Lower leg skin (tissue), 4 donors: ENCODE measurements at regions not wholly inside any gene's neighbourhood (a gene's known extent, or its start where the extent isn't known, plus 50 kb on each side); places are given as distances from the start of the nearest gene placed in this dataset.

Experiments
- DNase-seq, 2 donors: peaks; one replicate each; pipeline ENCODE4 v3.0.0-alpha.2; 2019; ENCODE audit warnings: low spot score in 2 of 2
- H3K4me3 ChIP-seq: fragments of 200-600 bp; sonication (generic); 2 replicates; pipeline ENCODE4 v1.5.1; 2017; ENCODE audit warnings: mild to moderate bottlenecking, low read depth; ENCODE audit not compliant: poor library complexity, severe bottlenecking
- CTCF ChIP-seq, 3 donors: fragments of 450-650 bp; IDR thresholded peaks; one replicate each; pipeline ENCODE4 v1.5.1; 2016; ENCODE audit warnings: antibody characterized with exemption in 3 of 3, mild to moderate bottlenecking in 3 of 3, moderate library complexity in 2 of 3
- POLR2A ChIP-seq, 2 donors: fragments of 450-650 bp; IDR thresholded peaks; one replicate each; pipeline ENCODE4 v1.6.1; 2016 to 2017; ENCODE audit warnings: antibody characterized with exemption in 2 of 2, mild to moderate bottlenecking in 1 of 2, moderate library complexity in 1 of 2
- WGBS, 2 donors: methylation state at CpG; one replicate each; pipeline ENCODE4 v1.1.5; 2018; 5-methylcytosine and 5-hydroxymethylcytosine counted together
- intact Hi-C: fragments of 100-400 bp; cut with DNase I; formaldehyde crosslinking; loops from one replicate; pipeline ENCODE4 v1.15.0; 2023; ENCODE audit warnings: low total_unique reads

GRCh38 chr13:33913829-33914228 is 95.9 kb downstream of the RFC3 start:
- no peak overlapping the region for H3K4me3 ChIP-seq
- intact Hi-C loops = no loop called here
- no peak for DNase-seq
- TF ChIP-seq CTCF (IDR thresholded peaks at IDR 0.05) = no peak
- TF ChIP-seq POLR2A (IDR thresholded peaks at IDR 0.05) = no peak
- WGBS, 2 donors = 83 to 89% methylated on average over 3 of the region's 3 CpGs

- DNase-seq = no peak
- no peak overlapping the region for H3K4me3 ChIP-seq
- TF ChIP-seq POLR2A (IDR thresholded peaks at IDR 0.05) (no peak), CTCF (IDR thresholded peaks at IDR 0.05) (no peak)
- WGBS, 2 donors = 81 to 96% methylated on average over 4 of the region's 4 CpGs
- intact Hi-C loops = no loop called here
Measured at GRCh38 chr13:33917190-33917589, 99.2 kb downstream of the RFC3 start.

- 38 to 41% methylated on average over 7 of the region's 7 CpGs for WGBS, 2 donors
- intact Hi-C loops = no loop called here
- no peak overlapping the region for H3K4me3 ChIP-seq
- TF ChIP-seq CTCF (IDR thresholded peaks at IDR 0.05) = no peak
- no peak for TF ChIP-seq POLR2A (IDR thresholded peaks at IDR 0.05)
- DNase-seq = no peak
Measured at GRCh38 chr13:33918199-33918932, 100.4 kb downstream of the RFC3 start.

GRCh38 chr13:33919120-33919519 is 101.2 kb downstream of the RFC3 start:
- intact Hi-C loops = no loop called here
- TF ChIP-seq POLR2A (IDR thresholded peaks at IDR 0.05) (no peak), CTCF (IDR thresholded peaks at IDR 0.05) (no peak)
- WGBS, 2 donors = 84% methylated on average over 3 of the region's 3 CpGs

GRCh38 chr13:33925563-33925962 is 107.6 kb downstream of the RFC3 start:
- 87 to 100% methylated on average over 1 of the region's 1 CpG for WGBS, 2 donors
- no peak for DNase-seq
- no peak for TF ChIP-seq CTCF (IDR thresholded peaks at IDR 0.05)
- no peak for TF ChIP-seq POLR2A (IDR thresholded peaks at IDR 0.05)
- intact Hi-C loops = loop anchor here (10.0 kb wide), 1 partner anchor 1239 kb away; no protein-coding TSS in a partner anchor
- H3K4me3 ChIP-seq = no peak overlapping the region

More at GRCh38 chr13:33919120-33919519, 101.2 kb downstream of the RFC3 start:
- DNase-seq = no peak
- no peak overlapping the region for H3K4me3 ChIP-seq

GRCh38 chr13:33927315-33927714 is 109.4 kb downstream of the RFC3 start:
- 13 to 35% methylated on average over 1 of the region's 1 CpG for WGBS, 2 donors
- H3K4me3 ChIP-seq = no peak overlapping the region
- intact Hi-C loops = loop anchor here (10.0 kb wide), 1 partner anchor 1237 kb away; no protein-coding TSS in a partner anchor
- no peak for TF ChIP-seq CTCF (IDR thresholded peaks at IDR 0.05)
- TF ChIP-seq POLR2A (IDR thresholded peaks at IDR 0.05) = no peak
- peak in 1 of 2 donors; percentile 27 for DNase-seq
